ENCODE measurements at regions not wholly inside any gene's neighbourhood (a gene's known extent, or its start where the extent isn't known, plus 50 kb on each side); places are given as distances from the start of the nearest gene placed in this dataset.
A peak's percentile ranks its signal among the peaks of the same experiment; 100 is the strongest.

- peak; percentile 74 for DNase-seq (ENCODE audit: low spot score)
These were observed 1152.0 kb upstream of the B3GALT2 start for GRCh38 chr1:194338241-194338948.

- no peak for DNase-seq (ENCODE audit: low spot score)
These were observed 1146.8 kb upstream of the B3GALT2 start for GRCh38 chr1:194333240-194333639.

- DNase-seq (ENCODE audit: low spot score) = peak; percentile 52
These were observed 1145.3 kb upstream of the B3GALT2 start for GRCh38 chr1:194331758-194332157.

GRCh38 chr1:194322751-194323150 lies 1136.3 kb upstream of the B3GALT2 start:
- no peak for DNase-seq (ENCODE audit: low spot score)

- no peak for DNase-seq (ENCODE audit: low spot score)
These were observed 1132.4 kb upstream of the B3GALT2 start for GRCh38 chr1:194318790-194319280.

- DNase-seq (ENCODE audit: low spot score) = no peak
These were observed 1123.3 kb upstream of the B3GALT2 start for GRCh38 chr1:194309697-194310096.

- DNase-seq (ENCODE audit: low spot score) = no peak
These were observed 1122.9 kb upstream of the B3GALT2 start for GRCh38 chr1:194309269-194309668.

- DNase-seq (ENCODE audit: low spot score) = no peak
These were observed 1114.4 kb upstream of the B3GALT2 start for GRCh38 chr1:194300776-194301175.

GRCh38 chr1:194300340-194300739 lies 1113.9 kb upstream of the B3GALT2 start:
- peak; percentile 27 for DNase-seq (ENCODE audit: low spot score)

GRCh38 chr1:194298007-194298598 lies 1111.7 kb upstream of the B3GALT2 start:
- DNase-seq (ENCODE audit: low spot score) = peak; percentile 55

- DNase-seq (ENCODE audit: low spot score) = no peak
These were observed 1110.7 kb upstream of the B3GALT2 start for GRCh38 chr1:194297094-194297493.

GRCh38 chr1:194296201-194296600 lies 1109.8 kb upstream of the B3GALT2 start:
- no peak for DNase-seq (ENCODE audit: low spot score)

- DNase-seq (ENCODE audit: low spot score) = no peak
These were observed 1109.3 kb upstream of the B3GALT2 start for GRCh38 chr1:194295685-194296084.

- no peak for DNase-seq (ENCODE audit: low spot score)
These were observed 1107.5 kb upstream of the B3GALT2 start for GRCh38 chr1:194293851-194294405.

- DNase-seq (ENCODE audit: low spot score) = no peak
These were observed 1106.6 kb upstream of the B3GALT2 start for GRCh38 chr1:194292966-194293365.

- DNase-seq (ENCODE audit: low spot score) = no peak
These were observed 1103.3 kb upstream of the B3GALT2 start for GRCh38 chr1:194289569-194290266.

- no peak for DNase-seq (ENCODE audit: low spot score)
These were observed 1101.8 kb upstream of the B3GALT2 start for GRCh38 chr1:194288238-194288637.

GRCh38 chr1:194281376-194281775 lies 1095.0 kb upstream of the B3GALT2 start:
- no peak for DNase-seq (ENCODE audit: low spot score)

GRCh38 chr1:194280463-194280862 lies 1094.0 kb upstream of the B3GALT2 start:
- peak; percentile 5 for DNase-seq (ENCODE audit: low spot score)

- no peak for DNase-seq (ENCODE audit: low spot score)
These were observed 1093.6 kb upstream of the B3GALT2 start for GRCh38 chr1:194279975-194280374.

GRCh38 chr1:194277927-194278326 lies 1091.5 kb upstream of the B3GALT2 start:
- DNase-seq (ENCODE audit: low spot score) = no peak

- DNase-seq (ENCODE audit: low spot score) = no peak
These were observed 1087.2 kb upstream of the B3GALT2 start for GRCh38 chr1:194273660-194274059.

GRCh38 chr1:194268839-194269238 lies 1082.4 kb upstream of the B3GALT2 start:
- no peak for DNase-seq (ENCODE audit: low spot score)

Data from RKO (cell line).